PC-9 (cell line): ENCODE measurements at regions not wholly inside any gene's neighbourhood (a gene's known extent, or its start where the extent isn't known, plus 50 kb on each side); places are given as distances from the start of the nearest gene placed in this dataset.

Source experiments
- BruUV-seq: library from RNA; stranded (reverse); fragments of 400-500 nt; replicated peaks from 2 replicates; lab custom pipeline; 2021; lab: Mats Ljungman, UMichigan
- CTCF ChIA-PET: fragments of 300-600 bp; sonication (Branson Sonifier 250); formaldehyde crosslinking; loops from one replicate; lab custom pipeline; 2022; ENCODE audit warnings: antibody characterized with exemption; lab: Charles Lee
- POLR2A ChIA-PET: fragments of 300-600 bp; sonication (Branson Sonifier 250); formaldehyde crosslinking; loops from one replicate; lab custom pipeline; 2022; ENCODE audit warnings: antibody characterized with exemption; ENCODE audit not compliant: unreplicated experiment; lab: Charles Lee
- DNase-seq, 2 experiments: peaks; one replicate each; pipeline versions ENCODE4 v3.0.0 to v3.0.0-alpha.2; 2015 to 2022; ENCODE audit warnings: mixed read lengths in 1 of 2
- H2AFZ ChIP-seq: fragments of 200-600 bp; sonication (generic); 2 replicates; pipeline ENCODE4 v1.8.1; 2017; ENCODE audit warnings: antibody characterized with exemption
- H3F3A ChIP-seq: fragments of 200-600 bp; sonication (generic); 2 replicates; pipeline ENCODE4 v1.8.1; 2017; ENCODE audit warnings: antibody characterized with exemption, mild to moderate bottlenecking, low read depth; ENCODE audit not compliant: insufficient read depth
- H3K27ac ChIP-seq: fragments of 200-600 bp; sonication (generic); 2 replicates; pipeline ENCODE4 v1.6.1; 2016; ENCODE audit warnings: mixed run types
- H3K27me3 ChIP-seq: fragments of 200-600 bp; sonication (generic); 2 replicates; pipeline ENCODE4 v1.6.1; 2016; ENCODE audit warnings: low read depth, mixed run types; ENCODE audit not compliant: insufficient read depth
- H3K36me3 ChIP-seq: fragments of 200-600 bp; sonication (generic); 2 replicates; pipeline ENCODE4 v1.6.1; 2016; ENCODE audit warnings: low read depth, mixed run types
- H3K4me1 ChIP-seq: fragments of 200-600 bp; sonication (generic); replicated peaks from 2 replicates; pipeline ENCODE4 v1.6.1; 2016; ENCODE audit warnings: mixed run types; ENCODE audit not compliant: insufficient read depth
- H3K4me2 ChIP-seq: fragments of 200-600 bp; sonication (generic); 2 replicates; pipeline ENCODE4 v1.6.1; 2017; ENCODE audit warnings: mixed run types
- H3K4me3 ChIP-seq: fragments of 200-600 bp; sonication (generic); 2 replicates; pipeline ENCODE4 v1.6.1; 2016; ENCODE audit warnings: mixed run types
- H3K79me2 ChIP-seq: fragments of 200-600 bp; sonication (generic); 2 replicates; pipeline ENCODE4 v1.6.1; 2017; ENCODE audit warnings: low read depth, mixed run types
- H3K9me2 ChIP-seq: fragments of 200-600 bp; sonication (generic); 2 replicates; pipeline ENCODE4 v1.8.1; 2017; ENCODE audit warnings: mild to moderate bottlenecking; ENCODE audit not compliant: insufficient read depth
- H3K9me3 ChIP-seq: fragments of 200-600 bp; sonication (generic); 2 replicates; pipeline ENCODE4 v1.8.1; 2016; ENCODE audit warnings: low read depth; ENCODE audit not compliant: insufficient read depth
- H4K20me1 ChIP-seq: fragments of 200-600 bp; sonication (generic); 2 replicates; pipeline ENCODE4 v1.8.1; 2017; ENCODE audit not compliant: insufficient read depth
- EZH2 ChIP-seq: fragments of 200-600 bp; sonication (generic); IDR thresholded peaks from 2 replicates; pipeline ENCODE4 v1.8.0; 2017; ENCODE audit warnings: antibody characterized with exemption, low read depth
- intact Hi-C: fragments of 100-400 bp; cut with micrococcal nuclease; formaldehyde crosslinking; loops from one replicate; pipeline ENCODE4 v1.10.0; 2022; ENCODE audit not compliant: unreplicated experiment
- TF ChIP-seq, protein P1 (sequence below): fragments of 200-600 bp; sonication (generic); conservative IDR thresholded peaks from 2 replicates; pipeline ENCODE4 v1.6.1; 2017; ENCODE audit warnings: mixed run types, antibody characterized with exemption, mild to moderate bottlenecking, moderate library complexity

DNA sequence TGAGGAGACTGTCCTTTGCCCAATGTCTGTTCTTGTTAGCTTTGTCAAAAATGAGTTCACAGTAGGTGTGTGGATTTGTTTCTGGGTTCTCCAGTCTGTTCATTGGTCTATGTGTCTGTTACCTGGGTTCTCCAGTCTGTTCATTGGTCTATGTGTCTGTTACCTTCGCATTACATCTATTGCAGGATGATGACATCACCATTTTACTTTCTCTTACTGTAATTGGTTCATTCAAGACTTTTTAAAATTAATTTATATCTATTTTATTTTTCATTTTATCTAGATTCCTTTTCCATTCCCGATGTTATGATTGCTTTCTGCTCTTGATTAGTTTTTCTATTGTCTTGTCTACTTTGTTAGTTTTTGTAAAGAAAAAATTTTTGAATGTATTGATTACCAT, 615.5 kb downstream of the SOX5 start:
- intact Hi-C loops: no loop called here
- Histone ChIP-seq H4K20me1 (no peaks in the 10 kb centered on the region), H3K4me2 (no peak overlapping the region), H3K4me1 (no peaks in the 10 kb centered on the region), H3K79me2 (no peaks in the 10 kb centered on the region), H3K27ac (no peak overlapping the region), H3F3A (no peaks in the 10 kb centered on the region), H3K9me3 (no peaks in the 10 kb centered on the region), H3K9me2 (no peaks in the 10 kb centered on the region), H3K27me3 (no peaks in the 10 kb centered on the region), H3K36me3 (no peaks in the 10 kb centered on the region), H3K4me3 (no peak overlapping the region), H2AFZ (no peak overlapping the region)
- POLR2A ChIA-PET: no interaction called here
- DNase-seq: no peak
- CTCF ChIA-PET: no interaction called here
- BruUV-seq: no TSS peak
- TF ChIP-seq EZH2: no peak

DNA sequence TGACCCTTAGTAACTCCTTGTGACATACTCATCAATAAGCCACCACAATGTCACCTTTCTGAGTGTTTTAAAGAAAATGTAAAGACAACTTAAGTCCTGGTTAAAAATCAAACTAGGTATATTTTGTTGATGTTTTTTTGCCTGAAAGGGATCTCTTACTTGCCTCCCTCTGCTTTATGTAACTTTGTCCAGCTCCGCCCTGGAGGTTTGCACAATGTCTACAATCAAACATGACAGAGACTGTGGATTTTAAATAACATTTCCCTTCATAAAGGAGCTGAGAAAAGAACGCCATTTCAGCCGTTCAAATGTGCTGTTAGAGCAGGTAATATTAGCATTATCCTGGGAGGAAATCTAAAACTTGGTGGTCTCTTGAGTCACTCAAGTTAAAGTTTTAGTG, 613.9 kb downstream of the SOX5 start:
- H3K9me2 ChIP-seq: no peaks in the 10 kb centered on the region
- no peak for TF ChIP-seq EZH2
- TF ChIP-seq, protein P1, sequence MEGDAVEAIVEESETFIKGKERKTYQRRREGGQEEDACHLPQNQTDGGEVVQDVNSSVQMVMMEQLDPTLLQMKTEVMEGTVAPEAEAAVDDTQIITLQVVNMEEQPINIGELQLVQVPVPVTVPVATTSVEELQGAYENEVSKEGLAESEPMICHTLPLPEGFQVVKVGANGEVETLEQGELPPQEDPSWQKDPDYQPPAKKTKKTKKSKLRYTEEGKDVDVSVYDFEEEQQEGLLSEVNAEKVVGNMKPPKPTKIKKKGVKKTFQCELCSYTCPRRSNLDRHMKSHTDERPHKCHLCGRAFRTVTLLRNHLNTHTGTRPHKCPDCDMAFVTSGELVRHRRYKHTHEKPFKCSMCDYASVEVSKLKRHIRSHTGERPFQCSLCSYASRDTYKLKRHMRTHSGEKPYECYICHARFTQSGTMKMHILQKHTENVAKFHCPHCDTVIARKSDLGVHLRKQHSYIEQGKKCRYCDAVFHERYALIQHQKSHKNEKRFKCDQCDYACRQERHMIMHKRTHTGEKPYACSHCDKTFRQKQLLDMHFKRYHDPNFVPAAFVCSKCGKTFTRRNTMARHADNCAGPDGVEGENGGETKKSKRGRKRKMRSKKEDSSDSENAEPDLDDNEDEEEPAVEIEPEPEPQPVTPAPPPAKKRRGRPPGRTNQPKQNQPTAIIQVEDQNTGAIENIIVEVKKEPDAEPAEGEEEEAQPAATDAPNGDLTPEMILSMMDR: no peak
- no peak overlapping the region for H3K4me2 ChIP-seq
- no peak overlapping the region for H2AFZ ChIP-seq
- no peak for DNase-seq
- no peaks in the 10 kb centered on the region for H3K9me3 ChIP-seq
- H3K79me2 ChIP-seq: no peaks in the 10 kb centered on the region
- POLR2A ChIA-PET: no interaction called here
- H3K4me3 ChIP-seq: no peak overlapping the region
- H4K20me1 ChIP-seq: no peaks in the 10 kb centered on the region
- CTCF ChIA-PET: no interaction called here
- H3K27me3 ChIP-seq: no peaks in the 10 kb centered on the region
- no peaks in the 10 kb centered on the region for H3F3A ChIP-seq
- no peaks in the 10 kb centered on the region for H3K4me1 ChIP-seq
- H3K36me3 ChIP-seq: no peaks in the 10 kb centered on the region
- no peak overlapping the region for H3K27ac ChIP-seq
- intact Hi-C loops: no loop called here
- no TSS peak for BruUV-seq

DNA sequence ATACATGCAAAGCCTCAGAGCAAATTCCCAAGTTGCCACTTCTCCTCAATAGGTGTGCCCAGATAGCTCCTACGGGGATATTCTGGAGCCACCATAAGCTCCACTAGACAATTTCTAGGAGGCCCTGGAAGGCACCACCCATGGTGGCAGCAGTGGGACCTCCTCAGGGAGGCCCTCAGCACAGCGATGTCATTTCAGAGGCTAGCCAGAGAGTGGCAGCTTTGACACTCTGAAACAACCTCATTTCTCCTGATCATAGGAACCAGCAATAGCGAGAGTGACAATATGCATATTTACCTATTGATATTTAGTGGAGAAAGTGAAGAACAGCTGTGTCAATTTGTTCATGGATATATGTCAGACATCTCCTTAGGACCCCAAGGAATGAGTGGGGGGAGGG, 612.3 kb downstream of the SOX5 start:
- POLR2A ChIA-PET: no interaction called here

DNA sequence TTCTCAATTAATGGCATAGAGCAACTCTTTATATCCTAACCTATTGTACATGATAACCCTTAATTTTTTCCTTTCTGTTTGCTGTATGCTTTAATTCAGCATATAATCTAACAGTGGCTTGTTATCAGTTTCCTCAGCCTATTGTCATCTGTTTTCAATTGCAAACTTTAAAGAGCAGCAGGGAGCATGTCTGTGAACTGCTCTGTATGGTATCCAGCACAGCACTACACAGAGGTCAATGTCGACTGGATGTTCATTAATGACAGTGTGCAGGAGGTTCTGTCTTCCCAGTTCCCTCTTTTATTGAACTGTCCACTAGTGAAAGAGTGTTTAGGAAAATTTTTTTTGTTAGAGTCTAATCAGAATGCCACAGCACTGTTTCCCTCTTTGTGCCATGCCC, 609.1 kb downstream of the SOX5 start:
- Histone ChIP-seq H3K27me3 (no peaks in the 10 kb centered on the region), H3K4me2 (no peak overlapping the region), H2AFZ (no peak overlapping the region), H3K4me1 (no peaks in the 10 kb centered on the region), H3K4me3 (no peak overlapping the region), H3K27ac (no peak overlapping the region), H3K9me3 (no peaks in the 10 kb centered on the region), H3K36me3 (no peaks in the 10 kb centered on the region), H3K79me2 (no peaks in the 10 kb centered on the region), H4K20me1 (no peaks in the 10 kb centered on the region), H3F3A (no peaks in the 10 kb centered on the region), H3K9me2 (no peaks in the 10 kb centered on the region)
- intact Hi-C loops: no loop called here
- no peak for TF ChIP-seq EZH2
- TF ChIP-seq, protein P1: no peak
- POLR2A ChIA-PET: no interaction called here
- DNase-seq: no peak
- CTCF ChIA-PET: no interaction called here
- BruUV-seq: no TSS peak

More for the DNA sequence above, 612.3 kb downstream of the SOX5 start:
- Histone ChIP-seq H3K79me2 (no peaks in the 10 kb centered on the region), H2AFZ (no peak overlapping the region), H3K4me1 (no peaks in the 10 kb centered on the region), H3K9me2 (no peaks in the 10 kb centered on the region), H3F3A (no peaks in the 10 kb centered on the region), H3K27me3 (no peaks in the 10 kb centered on the region), H3K27ac (no peak overlapping the region), H3K36me3 (no peaks in the 10 kb centered on the region), H3K4me3 (no peak overlapping the region), H3K9me3 (no peaks in the 10 kb centered on the region), H3K4me2 (no peak overlapping the region), H4K20me1 (no peaks in the 10 kb centered on the region)
- no peak for TF ChIP-seq EZH2
- TF ChIP-seq, protein P1: no peak
- CTCF ChIA-PET: no interaction called here
- BruUV-seq: no TSS peak
- DNase-seq: no peak
- intact Hi-C loops: no loop called here
